ENCODE measurements at regions not wholly inside any gene's neighbourhood (a gene's known extent, or its start where the extent isn't known, plus 50 kb on each side); places are given as distances from the start of the nearest gene placed in this dataset.

DNA sequence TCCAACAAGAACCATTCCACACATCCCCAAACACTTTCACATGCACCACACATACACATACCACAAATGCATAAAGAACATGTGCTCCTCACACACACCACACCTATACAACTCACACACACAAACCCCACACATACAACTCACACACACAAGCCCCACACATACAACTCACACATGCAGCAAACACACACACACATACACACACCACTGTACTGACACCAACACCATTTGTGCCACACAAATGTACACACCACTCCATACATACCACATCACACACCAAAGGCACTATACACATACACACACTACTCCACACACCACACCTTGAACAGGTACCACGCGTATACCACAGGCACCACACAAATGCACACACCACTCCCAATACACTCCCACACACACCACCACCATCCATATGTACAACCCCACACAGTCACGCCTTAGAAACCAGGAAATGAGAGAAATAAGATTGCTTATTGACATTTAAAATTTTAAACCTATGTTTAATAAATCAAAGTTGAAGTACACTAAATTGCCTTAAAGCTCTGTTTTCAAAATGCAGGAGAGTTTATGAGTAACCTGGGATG, 107.4 kb downstream of the ARL4A start:
- FAIRE-seq, result no peak
- dilution Hi-C loops (cut with MboI; ENCODE audit: extremely low pct_ligation_motif_present, low sequenced_read_pairs), result no loop called here

More for the DNA sequence above, 107.4 kb downstream of the ARL4A start:
- no peak for DNase-seq (ENCODE audit: low read depth, low spot score)
- Histone ChIP-seq H3K9ac (replicated peaks; ENCODE audit: extremely low read depth, insufficient read depth, low read length) (no peak overlapping the region), H4K20me1 (replicated peaks; ENCODE audit: control insufficient read depth, extremely low read depth, insufficient read depth, low read length) (no peaks in the 10 kb centered on the region), H3K4me2 (ENCODE audit: insufficient read depth, low read length) (no peak overlapping the region), H2AFZ (ENCODE audit: low read depth, low read length) (no peak overlapping the region), H3K36me3 (ENCODE audit: control insufficient read depth in 2 of 2, extremely low read depth in 1 of 2, insufficient read depth in 2 of 2, low read length in 2 of 2) (no peaks in the 10 kb centered on the region), H3K79me2 (ENCODE audit: control insufficient read depth, insufficient read depth, low read length) (no peaks in the 10 kb centered on the region), H3K9me1 (replicated peaks; ENCODE audit: control insufficient read depth, extremely low read depth, insufficient read depth, low read length) (no peaks in the 10 kb centered on the region), H3K9me3 (replicated peaks; ENCODE audit: control insufficient read depth, insufficient read depth, low read length) (no peaks in the 10 kb centered on the region), H3K27me3 (ENCODE audit: control insufficient read depth in 2 of 2, insufficient read depth in 2 of 2, low read length in 2 of 2) (no peaks in the 10 kb centered on the region), H3K27ac (ENCODE audit: insufficient read depth, low read depth, low read length) (no peak overlapping the region), H3K4me1 (ENCODE audit: control insufficient read depth, extremely low read depth, insufficient read depth, low read length) (no peaks in the 10 kb centered on the region), H3K4me3 (replicated peaks in 1 of 3; ENCODE audit: insufficient read depth in 1 of 3, low read depth in 1 of 3, low read length in 3 of 3) (no peak overlapping the region)
- TF ChIP-seq POLR2AphosphoS5 (IDR thresholded peaks at IDR 0.05; ENCODE audit: insufficient read depth, low read depth, low read length) (no peak), JUN (IDR thresholded peaks at IDR 0.05; ENCODE audit: borderline replicate concordance, insufficient read depth, insufficient read length, low read depth) (no peak), EZH2 (IDR thresholded peaks at IDR 0.05; ENCODE audit: borderline replicate concordance, low read depth, low read length, severe bottlenecking) (no peak), GATA2 (IDR thresholded peaks at IDR 0.05; ENCODE audit: insufficient read depth, insufficient read length, low read depth, low read length) (no peak), FOS (IDR thresholded peaks at IDR 0.05; ENCODE audit: borderline replicate concordance, insufficient read depth, low read length) (no peak), POLR2A (IDR thresholded peaks at IDR 0.05; ENCODE audit: low read depth, low read length) (no peak), MYC (IDR thresholded peaks at IDR 0.05; ENCODE audit: low read depth, low read length) (no peak)
- TF ChIP-seq, protein P1, sequence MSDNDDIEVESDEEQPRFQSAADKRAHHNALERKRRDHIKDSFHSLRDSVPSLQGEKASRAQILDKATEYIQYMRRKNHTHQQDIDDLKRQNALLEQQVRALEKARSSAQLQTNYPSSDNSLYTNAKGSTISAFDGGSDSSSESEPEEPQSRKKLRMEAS (IDR thresholded peaks at IDR 0.05; ENCODE audit: insufficient read depth, insufficient read length), result no peak
- TF ChIP-seq, protein P2, sequence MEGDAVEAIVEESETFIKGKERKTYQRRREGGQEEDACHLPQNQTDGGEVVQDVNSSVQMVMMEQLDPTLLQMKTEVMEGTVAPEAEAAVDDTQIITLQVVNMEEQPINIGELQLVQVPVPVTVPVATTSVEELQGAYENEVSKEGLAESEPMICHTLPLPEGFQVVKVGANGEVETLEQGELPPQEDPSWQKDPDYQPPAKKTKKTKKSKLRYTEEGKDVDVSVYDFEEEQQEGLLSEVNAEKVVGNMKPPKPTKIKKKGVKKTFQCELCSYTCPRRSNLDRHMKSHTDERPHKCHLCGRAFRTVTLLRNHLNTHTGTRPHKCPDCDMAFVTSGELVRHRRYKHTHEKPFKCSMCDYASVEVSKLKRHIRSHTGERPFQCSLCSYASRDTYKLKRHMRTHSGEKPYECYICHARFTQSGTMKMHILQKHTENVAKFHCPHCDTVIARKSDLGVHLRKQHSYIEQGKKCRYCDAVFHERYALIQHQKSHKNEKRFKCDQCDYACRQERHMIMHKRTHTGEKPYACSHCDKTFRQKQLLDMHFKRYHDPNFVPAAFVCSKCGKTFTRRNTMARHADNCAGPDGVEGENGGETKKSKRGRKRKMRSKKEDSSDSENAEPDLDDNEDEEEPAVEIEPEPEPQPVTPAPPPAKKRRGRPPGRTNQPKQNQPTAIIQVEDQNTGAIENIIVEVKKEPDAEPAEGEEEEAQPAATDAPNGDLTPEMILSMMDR (IDR thresholded peaks at IDR 0.05; ENCODE audit: extremely low read depth in 1 of 2, insufficient read depth in 1 of 2, low read depth in 1 of 2, low read length in 2 of 2), result no peak
- ChIA-PET CTCF (no interaction called here), POLR2A (no interaction called here)
- intact Hi-C loops (cut with micrococcal nuclease), result no loop called here
- BruUV-seq (replicated peaks), result no TSS peak

Data from endothelial cell of umbilical vein (primary cell).